ENCODE measurements at regions not wholly inside any gene's neighbourhood (a gene's known extent, or its start where the extent isn't known, plus 50 kb on each side); places are given as distances from the start of the nearest gene placed in this dataset.

DNA sequence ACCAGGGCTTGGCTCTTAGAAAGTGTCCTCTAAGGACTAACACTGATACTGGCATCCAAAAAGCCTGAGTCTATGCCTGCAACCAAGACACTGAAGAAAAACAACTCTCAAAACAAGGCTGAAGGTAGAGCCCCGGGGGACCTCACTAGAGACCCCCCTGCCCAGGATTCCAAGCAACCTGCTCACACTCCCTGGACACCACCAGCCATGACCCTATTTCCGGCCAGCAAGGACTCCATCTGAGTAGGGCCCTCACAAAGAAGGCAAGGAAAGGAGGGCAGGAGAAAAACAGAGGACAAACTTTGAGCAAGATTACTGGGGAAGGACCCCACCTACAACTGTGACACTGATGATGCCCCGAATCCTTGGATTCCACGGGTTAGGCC is 343.1 kb downstream of the NPHP4 start:
- WGBS, 2 donors, result 79 to 93% methylated on average over 4 of the region's 4 CpGs
- no peak for DNase-seq (ENCODE audit: low spot score in 2 of 2)

DNA sequence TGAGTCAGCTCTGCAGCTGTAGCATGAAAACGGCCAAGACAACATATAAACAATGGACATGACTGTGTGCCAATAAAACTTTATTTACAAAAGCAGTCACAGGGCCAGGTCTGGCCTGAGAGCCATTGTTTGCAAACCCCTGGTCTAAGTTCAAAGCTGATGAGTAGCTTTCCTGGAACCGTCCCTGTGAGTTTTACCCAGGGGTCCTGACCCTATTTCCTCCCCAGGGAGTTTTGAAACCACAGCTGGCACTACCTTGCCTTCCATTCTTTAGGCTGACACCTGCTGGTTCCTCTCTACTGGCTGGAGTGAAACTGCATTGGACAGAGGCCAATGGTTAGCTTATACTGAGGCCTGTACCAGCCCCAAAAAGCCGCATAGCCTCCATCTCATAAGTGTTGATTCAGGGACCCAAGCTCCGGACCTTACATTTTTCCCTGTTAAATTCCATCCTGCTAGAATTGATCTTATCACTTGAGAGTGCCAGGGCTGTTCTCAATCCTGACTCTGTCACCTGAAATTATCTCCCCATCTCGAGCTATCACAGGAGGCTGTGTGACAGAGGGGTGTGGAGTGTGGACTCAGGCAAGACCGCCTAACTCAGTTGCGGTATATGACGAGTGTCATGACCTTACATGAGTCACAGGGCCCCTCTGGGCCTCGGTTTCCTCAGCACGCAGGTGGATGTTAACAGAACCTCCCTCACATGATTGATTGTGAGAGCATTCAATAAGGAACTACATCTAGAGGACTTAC is 343.6 kb downstream of the NPHP4 start:
- H3K4me3 ChIP-seq (ENCODE audit: low read depth, poor library complexity, severe bottlenecking), result no peak overlapping the region
- DNase-seq (ENCODE audit: low spot score in 2 of 2), result no peak
- 86 to 89% methylated on average over 10 of the region's 10 CpGs for WGBS, 2 donors
- intact Hi-C loops (cut with DNase I; ENCODE audit: low total_unique reads), result no loop called here
- no peak for TF ChIP-seq POLR2A (IDR thresholded peaks at IDR 0.05)
- TF ChIP-seq, protein P1, sequence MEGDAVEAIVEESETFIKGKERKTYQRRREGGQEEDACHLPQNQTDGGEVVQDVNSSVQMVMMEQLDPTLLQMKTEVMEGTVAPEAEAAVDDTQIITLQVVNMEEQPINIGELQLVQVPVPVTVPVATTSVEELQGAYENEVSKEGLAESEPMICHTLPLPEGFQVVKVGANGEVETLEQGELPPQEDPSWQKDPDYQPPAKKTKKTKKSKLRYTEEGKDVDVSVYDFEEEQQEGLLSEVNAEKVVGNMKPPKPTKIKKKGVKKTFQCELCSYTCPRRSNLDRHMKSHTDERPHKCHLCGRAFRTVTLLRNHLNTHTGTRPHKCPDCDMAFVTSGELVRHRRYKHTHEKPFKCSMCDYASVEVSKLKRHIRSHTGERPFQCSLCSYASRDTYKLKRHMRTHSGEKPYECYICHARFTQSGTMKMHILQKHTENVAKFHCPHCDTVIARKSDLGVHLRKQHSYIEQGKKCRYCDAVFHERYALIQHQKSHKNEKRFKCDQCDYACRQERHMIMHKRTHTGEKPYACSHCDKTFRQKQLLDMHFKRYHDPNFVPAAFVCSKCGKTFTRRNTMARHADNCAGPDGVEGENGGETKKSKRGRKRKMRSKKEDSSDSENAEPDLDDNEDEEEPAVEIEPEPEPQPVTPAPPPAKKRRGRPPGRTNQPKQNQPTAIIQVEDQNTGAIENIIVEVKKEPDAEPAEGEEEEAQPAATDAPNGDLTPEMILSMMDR (IDR thresholded peaks at IDR 0.05), result no peak

More for the DNA sequence above, 343.1 kb downstream of the NPHP4 start:
- intact Hi-C loops (cut with DNase I; ENCODE audit: low total_unique reads), result no loop called here
- no peak for TF ChIP-seq POLR2A (IDR thresholded peaks at IDR 0.05)
- TF ChIP-seq, protein P1 (IDR thresholded peaks at IDR 0.05), result no peak
- no peak overlapping the region for H3K4me3 ChIP-seq (ENCODE audit: low read depth, poor library complexity, severe bottlenecking)

DNA sequence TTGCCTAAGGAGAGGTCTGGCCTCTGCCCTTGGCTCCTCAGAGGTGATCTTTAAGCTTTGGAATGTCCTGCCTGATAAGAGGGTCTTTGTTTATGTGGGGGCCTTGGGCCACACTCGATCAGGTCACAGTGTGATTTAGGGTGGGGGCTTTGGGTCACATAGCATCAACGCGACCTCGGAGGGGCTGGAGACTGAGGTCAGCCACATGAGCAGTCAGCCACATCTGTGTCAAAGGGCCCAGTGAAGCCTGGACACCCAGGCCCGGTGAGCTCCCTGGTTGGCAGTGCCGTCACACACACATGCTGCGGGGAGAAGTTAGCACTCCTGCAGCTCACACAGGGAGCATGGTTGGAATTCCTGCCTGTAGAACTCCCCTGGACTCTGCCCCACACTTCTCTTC is 345.0 kb downstream of the NPHP4 start:
- no peak overlapping the region for H3K4me3 ChIP-seq (ENCODE audit: low read depth, poor library complexity, severe bottlenecking)
- intact Hi-C loops (cut with DNase I; ENCODE audit: low total_unique reads), result no loop called here
- peak in 1 of 2 donors; percentile 75 for DNase-seq (ENCODE audit: low spot score in 2 of 2)
- TF ChIP-seq, protein P1 (IDR thresholded peaks at IDR 0.05), result no peak
- no peak for TF ChIP-seq POLR2A (IDR thresholded peaks at IDR 0.05)
- WGBS, 2 donors, result 69 to 74% methylated on average over 7 of the region's 7 CpGs

DNA sequence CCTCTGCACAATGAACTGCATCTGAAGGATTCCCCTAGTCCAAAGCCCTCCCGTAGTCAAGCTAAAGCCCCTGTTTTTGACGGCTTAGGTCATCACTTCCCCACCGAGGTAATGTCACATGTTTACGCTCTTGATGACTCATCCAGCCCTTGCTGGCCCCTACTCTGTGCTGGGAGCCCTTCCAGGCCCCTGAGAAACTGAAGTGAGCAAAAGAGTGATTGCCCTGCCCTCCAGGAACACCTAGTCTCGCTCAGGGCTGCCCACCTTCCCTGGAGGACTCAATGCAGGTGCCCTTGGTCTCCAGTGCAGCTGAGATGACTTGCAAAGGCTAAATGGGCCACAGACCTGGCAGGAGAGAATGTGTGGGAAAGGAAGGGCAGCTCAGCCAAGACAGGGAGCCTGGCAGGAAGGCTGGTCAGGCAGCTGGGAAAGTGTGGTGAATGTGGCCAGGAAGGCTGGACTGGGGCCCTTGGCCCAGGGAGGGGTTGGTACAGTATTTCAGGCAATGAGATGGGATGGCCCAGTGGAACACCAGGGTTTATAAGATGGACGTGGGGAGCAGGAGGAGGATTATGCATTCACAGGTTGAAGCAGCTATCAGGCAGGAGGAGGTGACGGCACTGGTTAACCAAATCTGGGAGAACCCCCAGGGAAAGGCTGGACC is 345.6 kb downstream of the NPHP4 start:
- TF ChIP-seq, protein P1 (IDR thresholded peaks at IDR 0.05), result no peak
- no peak for TF ChIP-seq POLR2A (IDR thresholded peaks at IDR 0.05)
- intact Hi-C loops (cut with DNase I; ENCODE audit: low total_unique reads), result no loop called here
- H3K4me3 ChIP-seq (ENCODE audit: low read depth, poor library complexity, severe bottlenecking), result no peak overlapping the region
- no peak for DNase-seq (ENCODE audit: low spot score in 2 of 2)
- WGBS, 2 donors, result 75 to 76% methylated on average over 7 of the region's 7 CpGs

DNA sequence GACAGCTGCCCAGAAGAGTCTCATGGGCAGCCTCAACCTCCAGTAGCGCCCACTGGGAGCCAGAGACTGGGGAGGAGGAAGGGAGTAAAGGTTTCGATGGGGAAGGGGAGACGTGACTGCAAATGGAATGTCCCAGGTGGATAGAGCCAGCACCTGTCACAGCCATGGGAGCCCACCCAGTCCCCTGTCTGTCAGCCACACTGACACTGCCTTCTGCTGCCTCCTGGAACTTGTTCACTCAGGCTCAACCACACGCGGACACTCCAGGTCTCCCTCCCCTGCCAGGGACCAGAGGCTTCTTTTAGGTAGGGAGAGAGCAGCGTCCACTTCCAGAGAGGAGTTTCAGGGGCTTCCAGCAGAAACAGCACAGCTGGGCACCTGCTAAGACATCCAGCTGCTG is 346.3 kb downstream of the NPHP4 start:
- no peak for TF ChIP-seq POLR2A (IDR thresholded peaks at IDR 0.05)
- TF ChIP-seq, protein P1 (IDR thresholded peaks at IDR 0.05), result no peak
- H3K4me3 ChIP-seq (ENCODE audit: low read depth, poor library complexity, severe bottlenecking), result no peak overlapping the region
- intact Hi-C loops (cut with DNase I; ENCODE audit: low total_unique reads), result no loop called here
- peak in 1 of 2 donors; percentile 79 for DNase-seq (ENCODE audit: low spot score in 2 of 2)
- 83 to 96% methylated on average over 6 of the region's 6 CpGs for WGBS, 2 donors

All from lower leg skin (tissue), 4 donors.